ENCODE measurements at regions not wholly inside any gene's neighbourhood (a gene's known extent, or its start where the extent isn't known, plus 50 kb on each side); places are given as distances from the start of the nearest gene placed in this dataset.

GRCh38 chr12:127428420-127428819 is 838.5 kb upstream of the TMEM132C start:
- Histone ChIP-seq H3K79me2 (ENCODE audit: control insufficient read depth, insufficient read depth, low read length) (no peaks in the 10 kb centered on the region), H3K4me3 (no peak overlapping the region), H3K36me3 (ENCODE audit: control insufficient read depth in 2 of 2, insufficient read depth in 2 of 2, low read length in 1 of 2) (no peaks in the 10 kb centered on the region), H4K20me1 (ENCODE audit: control insufficient read depth, insufficient read depth) (no peaks in the 10 kb centered on the region), H3K27me3 (replicated peaks in 1 of 2; ENCODE audit: control insufficient read depth in 2 of 2, insufficient read depth in 2 of 2, low read length in 1 of 2) (no peaks in the 10 kb centered on the region), H3K4me2 (ENCODE audit: control insufficient read depth, insufficient read depth) (no peak overlapping the region), H3K9ac (ENCODE audit: control insufficient read depth, insufficient read depth, low read length) (no peak overlapping the region), H3K4me1 (ENCODE audit: control insufficient read depth, insufficient read depth, low read length) (no peaks in the 10 kb centered on the region), H3K9me3 (replicated peaks; ENCODE audit: control insufficient read depth, insufficient read depth, low read length) (no peaks in the 10 kb centered on the region; the same call in 2 of the 3 replicates), H2AFZ (ENCODE audit: control insufficient read depth, low read depth, low read length) (no peak overlapping the region), H3K27ac (ENCODE audit: control insufficient read depth, insufficient read depth) (no peak overlapping the region)
- 19% methylated on average over 6 of the region's 6 CpGs for WGBS (ENCODE audit: insufficient coverage, insufficient replicate concordance, low lambda C conversion rate, missing lambda C conversion rate)
- no TSS peak for BruUV-seq (replicated peaks)
- CTCF ChIA-PET = no interaction called here
- in situ Hi-C loops (cut with MboI) = no loop called here
- FAIRE-seq (no peak), DNase-seq (ENCODE audit: low read depth, low spot score) (no peak), ATAC-seq (no peak)
- RAD21 ChIA-PET (ENCODE audit: unreplicated experiment) = no interaction called here
- TF ChIP-seq SREBF2 (IDR thresholded peaks at IDR 0.05; ENCODE audit: low read length) (no peak), GATAD2B (conservative IDR thresholded peaks at IDR 0.05; ENCODE audit: low read depth) (no peak), SRF (IDR thresholded peaks at IDR 0.05; ENCODE audit: low read depth in 2 of 2, low read length in 2 of 2) (no peak), HDAC6 (IDR thresholded peaks at IDR 0.05; ENCODE audit: unreplicated experiment) (no peak), NFYB (IDR thresholded peaks at IDR 0.05; ENCODE audit: insufficient read depth, low read depth, low read length) (no peak), LARP7 (IDR thresholded peaks at IDR 0.05) (no peak), YY1 (IDR thresholded peaks at IDR 0.05; ENCODE audit: low read depth, low read length) (no peak), STAT1 (conservative IDR thresholded peaks at IDR 0.05) (no peak), BCL11A (IDR thresholded peaks at IDR 0.05; ENCODE audit: low read depth, low read length) (no peak), RELB (IDR thresholded peaks at IDR 0.05; ENCODE audit: low read depth) (no peak), YBX1 (IDR thresholded peaks at IDR 0.05) (no peak), NBN (IDR thresholded peaks at IDR 0.05) (no peak), ZBTB4 (CRISPR knock-in tag; IDR thresholded peaks at IDR 0.05) (no peak), USF1 (IDR thresholded peaks at IDR 0.05; ENCODE audit: borderline replicate concordance, extremely low read length, insufficient read depth, low read depth, low read length) (no peak), GABPA (IDR thresholded peaks at IDR 0.05; ENCODE audit: low read depth) (no peak), SREBF1 (IDR thresholded peaks at IDR 0.05; ENCODE audit: low read length) (no peak)
- SMC1A ChIA-PET (ENCODE audit: uncharacterized antibody, unreplicated experiment) = no interaction called here
- intact Hi-C loops (cut with micrococcal nuclease; ENCODE audit: unreplicated experiment) = no loop called here
- POLR2A ChIA-PET = no interaction called here
